OCI-LY1 (cell line): ENCODE measurements at regions not wholly inside any gene's neighbourhood (a gene's known extent, or its start where the extent isn't known, plus 50 kb on each side); places are given as distances from the start of the nearest gene placed in this dataset.

ENCODE experiments used
- H2AFZ ChIP-seq: fragments of 200-600 bp; sonication (generic), shearing (Covaris generic); 2 replicates; pipeline ENCODE4 v1.6.0; 2014; ENCODE audit warnings: antibody characterized with exemption, mild to moderate bottlenecking, low read length
- H3F3A ChIP-seq: fragments of 200-600 bp; sonication (generic), shearing (Covaris generic); 2 replicates; pipeline ENCODE4 v1.6.0; 2014; ENCODE audit warnings: mild to moderate bottlenecking, antibody characterized with exemption, low read length, moderate library complexity; ENCODE audit not compliant: insufficient read depth
- H3K27ac ChIP-seq: fragments of 200-600 bp; sonication (generic); 2 replicates; pipeline ENCODE4 v1.5.1; 2014; ENCODE audit warnings: low read length, mixed run types, mild to moderate bottlenecking, low read depth; ENCODE audit not compliant: poor library complexity, severe bottlenecking
- H3K27me3 ChIP-seq: fragments of 200-600 bp; sonication (generic); 2 replicates; pipeline ENCODE4 v1.6.0; 2014; ENCODE audit warnings: antibody characterized with exemption, mild to moderate bottlenecking, low read length, moderate library complexity; ENCODE audit not compliant: insufficient read depth
- H3K36me3 ChIP-seq: fragments of 200-600 bp; sonication (generic); 2 replicates; pipeline ENCODE4 v1.6.1; 2014; ENCODE audit warnings: mild to moderate bottlenecking, antibody characterized with exemption, low read length, moderate library complexity, mixed read lengths; ENCODE audit not compliant: insufficient read depth
- H3K4me1 ChIP-seq: fragments of 200-600 bp; sonication (generic); 2 replicates; pipeline ENCODE4 v1.5.1; 2014; ENCODE audit warnings: mild to moderate bottlenecking, low read length, moderate library complexity; ENCODE audit not compliant: insufficient read depth, severe bottlenecking
- H3K4me2 ChIP-seq: fragments of 200-600 bp; sonication (generic), shearing (Covaris generic); 2 replicates; pipeline ENCODE4 v1.6.1; 2014; ENCODE audit warnings: low read length
- H3K4me3 ChIP-seq: fragments of 200-600 bp; sonication (generic); 2 replicates; pipeline ENCODE4 v1.5.1; 2014; ENCODE audit warnings: low read length, low read depth, mild to moderate bottlenecking, mixed read lengths; ENCODE audit not compliant: poor library complexity, severe bottlenecking
- H3K79me2 ChIP-seq: fragments of 200-600 bp; shearing (Covaris generic); 2 replicates; pipeline ENCODE4 v1.6.1; 2016; ENCODE audit warnings: mixed run types, low read length, mixed read lengths; ENCODE audit not compliant: insufficient read depth
- H3K9ac ChIP-seq: fragments of 200-600 bp; sonication (generic), shearing (Covaris generic); 2 replicates; pipeline ENCODE4 v1.6.1; 2014; ENCODE audit warnings: mild to moderate bottlenecking, low read length, mixed read lengths
- H3K9me2 ChIP-seq: fragments of 200-600 bp; sonication (generic), shearing (Covaris generic); 2 replicates; pipeline ENCODE4 v1.6.1; 2014; ENCODE audit warnings: low read depth, mild to moderate bottlenecking, low read length, mixed read lengths
- H3K9me3 ChIP-seq: fragments of 200-600 bp; shearing (Covaris generic); 2 replicates; pipeline ENCODE4 v1.6.1; 2014; ENCODE audit warnings: low read length, mixed read lengths
- H4K20me1 ChIP-seq: fragments of 200-600 bp; sonication (generic), shearing (Covaris generic); 2 replicates; pipeline ENCODE4 v1.6.0; 2016; ENCODE audit warnings: mild to moderate bottlenecking, low read length; ENCODE audit not compliant: insufficient read depth
- EZH2 ChIP-seq: fragments of 200-600 bp; sonication (generic), shearing (Covaris generic); IDR thresholded peaks from 2 replicates; pipeline ENCODE4 v1.8.0; 2017; ENCODE audit warnings: borderline replicate concordance, mixed run types, mild to moderate bottlenecking, antibody characterized with exemption, low read length, moderate library complexity, mixed read lengths
- TF ChIP-seq, protein P1 (sequence below): fragments of 200-600 bp; sonication (generic), shearing (Covaris generic); IDR thresholded peaks from 2 replicates; pipeline ENCODE4 v1.5.1; 2017; ENCODE audit warnings: mild to moderate bottlenecking, antibody characterized with exemption, low read length, moderate library complexity, mixed read lengths

GRCh38 chr2:8571792-8572499 is 109.9 kb upstream of the ID2 start:
- Histone ChIP-seq H3F3A (no peaks in the 10 kb centered on the region), H4K20me1 (no peaks in the 10 kb centered on the region), H3K27ac (peak overlapping the region; percentile 99), H3K9ac (peak overlapping the region; percentile 88), H3K9me3 (no peaks in the 10 kb centered on the region), H3K4me2 (peak overlapping the region; percentile 95), H3K36me3 (peaks cover 39% of the 10 kb centered on the region), H3K4me1 (peaks cover 100% of the 10 kb centered on the region), H3K27me3 (no peaks in the 10 kb centered on the region), H3K79me2 (no peaks in the 10 kb centered on the region), H3K4me3 (peak overlapping the region; percentile 71), H2AFZ (no peak overlapping the region), H3K9me2 (no peaks in the 10 kb centered on the region)
- no peak for TF ChIP-seq EZH2
- TF ChIP-seq, protein P1, sequence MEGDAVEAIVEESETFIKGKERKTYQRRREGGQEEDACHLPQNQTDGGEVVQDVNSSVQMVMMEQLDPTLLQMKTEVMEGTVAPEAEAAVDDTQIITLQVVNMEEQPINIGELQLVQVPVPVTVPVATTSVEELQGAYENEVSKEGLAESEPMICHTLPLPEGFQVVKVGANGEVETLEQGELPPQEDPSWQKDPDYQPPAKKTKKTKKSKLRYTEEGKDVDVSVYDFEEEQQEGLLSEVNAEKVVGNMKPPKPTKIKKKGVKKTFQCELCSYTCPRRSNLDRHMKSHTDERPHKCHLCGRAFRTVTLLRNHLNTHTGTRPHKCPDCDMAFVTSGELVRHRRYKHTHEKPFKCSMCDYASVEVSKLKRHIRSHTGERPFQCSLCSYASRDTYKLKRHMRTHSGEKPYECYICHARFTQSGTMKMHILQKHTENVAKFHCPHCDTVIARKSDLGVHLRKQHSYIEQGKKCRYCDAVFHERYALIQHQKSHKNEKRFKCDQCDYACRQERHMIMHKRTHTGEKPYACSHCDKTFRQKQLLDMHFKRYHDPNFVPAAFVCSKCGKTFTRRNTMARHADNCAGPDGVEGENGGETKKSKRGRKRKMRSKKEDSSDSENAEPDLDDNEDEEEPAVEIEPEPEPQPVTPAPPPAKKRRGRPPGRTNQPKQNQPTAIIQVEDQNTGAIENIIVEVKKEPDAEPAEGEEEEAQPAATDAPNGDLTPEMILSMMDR = no peak

- no peaks in the 10 kb centered on the region for H3K9me2 ChIP-seq
- no peaks in the 10 kb centered on the region for H3K9me3 ChIP-seq
- no peak overlapping the region for H2AFZ ChIP-seq
- H3K36me3 ChIP-seq = peaks cover 33% of the 10 kb centered on the region
- TF ChIP-seq, protein P1 = no peak
- TF ChIP-seq EZH2 = no peak
- H3K4me3 ChIP-seq = peak overlapping the region; percentile 71
- H3K27me3 ChIP-seq = no peaks in the 10 kb centered on the region
- no peaks in the 10 kb centered on the region for H4K20me1 ChIP-seq
- H3K4me1 ChIP-seq = peaks cover 100% of the 10 kb centered on the region
- H3K27ac ChIP-seq = peak overlapping the region; percentile 99
- H3K4me2 ChIP-seq = peak overlapping the region; percentile 95
- H3K9ac ChIP-seq = peak overlapping the region; percentile 88
- no peaks in the 10 kb centered on the region for H3K79me2 ChIP-seq
- H3F3A ChIP-seq = no peaks in the 10 kb centered on the region
These were observed 109.1 kb upstream of the ID2 start for GRCh38 chr2:8572712-8573233.

DNA sequence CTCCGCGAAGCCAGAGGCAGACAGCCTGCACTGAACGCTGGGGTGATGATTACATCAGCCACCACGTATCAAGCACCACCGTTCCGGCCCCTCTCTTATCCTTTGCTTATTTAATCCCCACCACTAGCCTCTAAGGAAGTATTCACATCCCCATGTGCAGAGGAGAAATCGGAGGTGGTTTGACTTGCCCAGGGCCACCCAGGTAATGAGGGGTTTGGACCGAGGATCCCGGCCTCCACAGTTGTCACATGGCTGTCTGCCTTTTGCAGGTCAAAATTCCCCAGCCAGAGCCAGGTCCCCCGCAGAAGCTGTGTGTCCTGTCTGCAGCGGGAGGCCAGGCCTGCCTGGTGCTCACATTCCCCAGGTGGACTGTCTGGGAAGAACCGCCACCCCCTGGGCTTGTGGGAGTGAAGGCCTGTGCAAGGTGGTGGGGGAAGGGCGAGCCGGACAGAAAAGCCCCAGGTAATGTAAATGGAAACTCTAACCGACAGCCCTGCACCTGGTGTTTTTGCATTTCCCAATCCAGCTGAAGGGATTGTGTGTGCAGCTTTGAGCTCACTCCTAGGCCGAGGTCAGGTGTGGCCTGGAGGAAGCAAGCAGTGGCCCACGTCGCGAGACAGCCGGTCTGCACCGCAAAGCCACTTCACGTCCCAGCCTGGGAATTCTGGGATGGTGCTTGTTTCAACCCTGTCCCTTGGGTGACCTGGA is 108.5 kb upstream of the ID2 start:
- H3K4me2 ChIP-seq = peak overlapping the region; percentile 95
- H3K4me1 ChIP-seq = peaks cover 100% of the 10 kb centered on the region
- peak overlapping the region; percentile 88 for H3K9ac ChIP-seq
- H3K27me3 ChIP-seq = no peaks in the 10 kb centered on the region
- no peak overlapping the region for H2AFZ ChIP-seq
- H3K4me3 ChIP-seq = peak overlapping the region; percentile 71
- H3K27ac ChIP-seq = peak overlapping the region; percentile 99
- H3K36me3 ChIP-seq = peaks cover 27% of the 10 kb centered on the region
- H4K20me1 ChIP-seq = no peaks in the 10 kb centered on the region
- no peaks in the 10 kb centered on the region for H3K9me3 ChIP-seq
- no peaks in the 10 kb centered on the region for H3K9me2 ChIP-seq
- no peak for TF ChIP-seq EZH2
- TF ChIP-seq, protein P1 = no peak
- H3F3A ChIP-seq = no peaks in the 10 kb centered on the region
- no peaks in the 10 kb centered on the region for H3K79me2 ChIP-seq
